RWPE1 (cell line): ENCODE measurements at regions not wholly inside any gene's neighbourhood (a gene's known extent, or its start where the extent isn't known, plus 50 kb on each side); places are given as distances from the start of the nearest gene placed in this dataset.

ENCODE experiments used
- CTCF ChIA-PET: fragments of 350-600 bp; sonication (Branson Sonifier 250); formaldehyde crosslinking; extraction: SDS; loops from one replicate; lab custom pipeline; 2021; lab: Yijun Ruan, JAX
- POLR2A ChIA-PET: fragments of 400-600 bp; formaldehyde crosslinking; extraction: SDS; loops from one replicate; lab custom pipeline; 2020; ENCODE audit warnings: antibody characterized with exemption; ENCODE audit not compliant: low non-redundant PET; lab: Yijun Ruan, JAX
- DNase-seq: peaks from one replicate; pipeline ENCODE4 v3.0.0; 2012; ENCODE audit warnings: low spot score
- H3K27ac ChIP-seq: fragments of 450-650 bp; 2 replicates; pipeline ENCODE4 v1.5.1; 2017
- TF ChIP-seq, protein P1 (sequence below): fragments of 450-650 bp; conservative IDR thresholded peaks from 2 replicates; pipeline ENCODE4 v1.5.1; 2017; ENCODE audit warnings: low read depth, mild to moderate bottlenecking

DNA sequence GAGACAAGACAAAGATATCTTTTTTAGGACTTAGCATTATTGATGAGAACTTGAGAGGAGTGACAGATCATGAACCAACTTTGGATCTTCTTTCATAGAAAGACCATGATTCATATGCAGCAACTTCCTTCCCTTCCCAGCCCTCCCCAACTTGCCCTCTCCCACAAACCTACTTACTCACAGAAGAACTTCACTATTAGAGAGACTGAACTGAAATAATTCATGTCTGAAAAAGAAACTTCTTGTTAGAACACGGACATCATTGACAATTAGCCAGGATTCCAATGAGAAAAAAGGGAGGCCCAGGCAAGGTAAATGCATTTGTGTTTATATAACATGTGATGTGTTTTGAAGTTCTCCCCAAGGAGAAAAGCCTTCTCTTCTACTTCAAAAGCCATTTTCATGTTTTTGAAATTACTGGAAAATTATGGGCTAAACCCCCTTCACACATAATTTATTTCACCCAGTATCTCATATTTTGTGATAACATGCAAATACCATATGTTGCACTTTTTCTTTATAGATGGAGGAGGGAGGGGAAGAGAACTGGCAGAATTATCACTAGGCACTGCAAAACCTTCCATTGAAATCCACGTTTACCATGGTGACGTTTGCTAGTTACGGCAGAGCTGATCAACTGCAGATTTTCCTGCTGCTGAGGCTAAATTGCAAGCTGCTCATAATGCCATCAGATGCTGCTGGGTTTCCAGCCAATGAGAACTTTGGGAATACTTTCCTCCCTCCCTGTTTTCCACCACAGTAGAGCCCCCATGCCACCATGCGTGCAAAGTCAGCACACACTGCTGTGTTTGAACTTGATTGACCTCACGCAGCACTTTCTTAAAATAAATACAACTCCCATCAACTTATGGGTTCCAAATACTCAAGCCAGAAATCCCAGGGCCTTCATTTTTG lies 294.7 kb downstream of the MEIS1 start:
- TF ChIP-seq, protein P1, sequence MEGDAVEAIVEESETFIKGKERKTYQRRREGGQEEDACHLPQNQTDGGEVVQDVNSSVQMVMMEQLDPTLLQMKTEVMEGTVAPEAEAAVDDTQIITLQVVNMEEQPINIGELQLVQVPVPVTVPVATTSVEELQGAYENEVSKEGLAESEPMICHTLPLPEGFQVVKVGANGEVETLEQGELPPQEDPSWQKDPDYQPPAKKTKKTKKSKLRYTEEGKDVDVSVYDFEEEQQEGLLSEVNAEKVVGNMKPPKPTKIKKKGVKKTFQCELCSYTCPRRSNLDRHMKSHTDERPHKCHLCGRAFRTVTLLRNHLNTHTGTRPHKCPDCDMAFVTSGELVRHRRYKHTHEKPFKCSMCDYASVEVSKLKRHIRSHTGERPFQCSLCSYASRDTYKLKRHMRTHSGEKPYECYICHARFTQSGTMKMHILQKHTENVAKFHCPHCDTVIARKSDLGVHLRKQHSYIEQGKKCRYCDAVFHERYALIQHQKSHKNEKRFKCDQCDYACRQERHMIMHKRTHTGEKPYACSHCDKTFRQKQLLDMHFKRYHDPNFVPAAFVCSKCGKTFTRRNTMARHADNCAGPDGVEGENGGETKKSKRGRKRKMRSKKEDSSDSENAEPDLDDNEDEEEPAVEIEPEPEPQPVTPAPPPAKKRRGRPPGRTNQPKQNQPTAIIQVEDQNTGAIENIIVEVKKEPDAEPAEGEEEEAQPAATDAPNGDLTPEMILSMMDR: no peak
- no peak overlapping the region for H3K27ac ChIP-seq
- POLR2A ChIA-PET: no interaction called here
- CTCF ChIA-PET: interaction anchor here (0.7 kb wide), 1 partner anchor 308 kb away, joined by 3 read pairs; no protein-coding TSS in a partner anchor
- no peak for DNase-seq

DNA sequence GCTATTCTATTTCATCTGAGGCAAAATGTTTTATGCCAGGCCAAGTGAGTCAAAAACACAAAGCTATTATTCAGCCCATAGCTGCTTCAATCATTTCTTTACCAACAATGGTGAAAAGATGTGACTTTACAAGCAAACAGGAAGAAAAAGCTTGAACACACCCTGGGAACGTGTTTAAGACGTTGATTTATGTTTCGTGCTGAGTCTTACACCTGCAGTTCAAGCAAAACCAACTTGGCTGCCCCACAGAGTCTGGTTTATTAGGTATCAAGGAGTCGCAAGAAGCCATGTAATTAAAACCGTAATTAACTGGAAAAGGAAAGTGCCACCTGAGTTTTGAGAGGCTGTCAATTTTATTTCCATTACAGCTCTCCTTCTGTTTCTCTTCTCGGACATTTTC lies 295.5 kb downstream of the MEIS1 start:
- H3K27ac ChIP-seq: no peak overlapping the region
- ChIA-PET CTCF (interaction anchor here (0.7 kb wide), 1 partner anchor 308 kb away, joined by 3 read pairs; no protein-coding TSS in a partner anchor), POLR2A (no interaction called here)
- DNase-seq: no peak
- TF ChIP-seq, protein P1: no peak

DNA sequence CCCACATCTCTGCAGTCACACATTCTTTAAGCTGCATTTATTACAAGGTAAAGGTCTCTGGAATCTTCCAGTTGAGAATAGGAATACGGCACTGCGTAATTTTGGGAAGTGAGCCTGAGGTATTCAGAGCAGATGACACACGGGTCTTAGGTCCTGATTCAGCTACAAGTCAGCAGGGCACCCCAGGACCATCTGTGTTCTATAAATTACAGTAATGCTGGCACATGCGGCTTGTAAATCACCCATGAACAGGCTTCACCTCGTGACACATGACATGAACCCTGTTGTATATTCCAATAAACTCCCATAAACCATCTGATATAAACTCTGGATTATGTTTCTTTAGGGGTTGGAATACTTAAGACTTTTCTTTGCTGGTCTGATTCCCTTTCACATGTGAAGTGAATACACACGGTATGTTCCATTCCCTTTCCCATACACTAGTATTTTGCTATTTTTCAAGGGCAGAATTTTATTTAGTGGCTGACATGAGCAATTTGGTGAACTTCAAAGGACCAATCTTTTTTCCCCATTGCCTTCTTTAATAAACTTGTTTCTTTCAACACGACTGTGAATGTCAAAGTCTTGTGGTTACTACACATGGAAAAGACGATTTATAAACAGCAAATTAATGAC lies 298.6 kb downstream of the MEIS1 start:
- H3K27ac ChIP-seq: no peak overlapping the region
- ChIA-PET POLR2A (no interaction called here), CTCF (no interaction called here)
- TF ChIP-seq, protein P1: no peak
- DNase-seq: no peak

DNA sequence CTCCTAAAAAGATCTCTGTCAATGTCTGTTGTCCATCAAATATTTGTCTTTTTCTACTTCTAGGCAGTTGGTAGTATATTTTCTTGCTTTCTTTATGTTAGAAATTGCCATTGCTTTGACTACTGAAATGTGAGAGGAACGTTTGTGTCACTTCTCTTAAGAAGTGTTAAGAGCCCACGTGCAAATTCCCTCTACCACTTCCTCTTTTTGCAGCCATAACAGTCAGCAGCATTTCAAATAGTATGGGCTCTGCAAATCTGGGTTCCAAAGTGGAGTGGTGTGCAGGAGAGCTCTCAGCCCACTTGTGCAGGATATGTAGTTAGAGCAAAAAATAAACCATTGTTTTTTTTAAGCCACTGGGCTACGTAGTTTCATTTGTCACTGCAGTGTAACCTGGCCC lies 314.0 kb downstream of the MEIS1 start:
- CTCF ChIA-PET: no interaction called here
- H3K27ac ChIP-seq: no peak overlapping the region
- POLR2A ChIA-PET: no interaction called here

DNA sequence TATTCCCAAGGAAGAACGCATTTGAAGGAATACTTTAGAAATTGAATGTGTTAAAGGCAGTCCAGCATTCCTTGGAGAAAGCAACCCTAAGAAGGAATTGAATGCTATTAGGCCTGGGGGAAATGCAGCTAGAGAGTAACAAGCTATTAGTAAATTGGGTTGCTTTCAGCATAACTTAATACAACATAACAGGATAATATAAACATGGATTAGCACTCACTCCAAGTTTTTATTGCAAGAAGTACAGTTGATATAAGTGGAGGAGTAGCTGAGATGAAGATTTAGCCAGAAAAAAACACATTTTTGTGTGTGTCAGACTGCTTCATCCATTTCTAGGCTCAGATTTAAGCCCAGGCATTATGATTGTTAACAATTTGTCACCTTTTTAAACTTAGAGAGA lies 314.6 kb downstream of the MEIS1 start:
- ChIA-PET POLR2A (no interaction called here), CTCF (no interaction called here)
- TF ChIP-seq, protein P1: no peak
- H3K27ac ChIP-seq: no peak overlapping the region
- no peak for DNase-seq

More for the DNA sequence above, 314.0 kb downstream of the MEIS1 start:
- no peak for DNase-seq
- TF ChIP-seq, protein P1: no peak

DNA sequence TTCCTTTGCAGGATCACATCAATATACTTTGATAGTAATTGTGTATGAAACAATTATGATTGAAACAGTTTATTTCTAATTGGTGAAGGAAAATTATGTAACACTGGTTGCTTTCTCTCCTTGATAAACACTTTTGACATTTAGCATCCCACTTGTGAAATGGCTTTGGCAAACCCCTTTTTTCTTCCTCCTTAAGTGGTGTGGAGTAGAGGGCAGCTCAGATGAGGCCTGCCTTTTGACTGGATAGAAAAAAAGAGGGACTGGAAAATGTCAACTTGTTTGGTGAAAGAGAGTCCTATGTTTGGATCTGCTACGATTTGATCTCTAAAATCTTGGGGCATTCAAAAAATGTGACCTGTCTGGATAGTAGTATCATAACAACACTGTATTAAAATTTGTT lies 318.3 kb downstream of the MEIS1 start:
- ChIA-PET POLR2A (no interaction called here), CTCF (no interaction called here)
- DNase-seq: no peak
- H3K27ac ChIP-seq: no peak overlapping the region
- TF ChIP-seq, protein P1: no peak
